ENCODE measurements at regions not wholly inside any gene's neighbourhood (a gene's known extent, or its start where the extent isn't known, plus 50 kb on each side); places are given as distances from the start of the nearest gene placed in this dataset.
"Not testable (repeated sequence)": the region's sequence is repeated elsewhere in the genome, so short reads cannot be mapped to it uniquely, and the experiment has no call there.

GRCh38 chrX:76827672-76828071, 400.2 kb downstream of the MAGEE1 start:
- Mint-ChIP-seq H3K36me3 (ENCODE audit: low read depth) (no peaks in the 10 kb centered on the region), H3K27ac (no peak overlapping the region), H3K4me3 (no peak overlapping the region), H3K9me3 (no peaks in the 10 kb centered on the region), H3K27me3 (no peaks in the 10 kb centered on the region), H3K4me1 (ENCODE audit: low read depth) (no peaks in the 10 kb centered on the region)
- no peak for TF ChIP-seq CTCF (IDR thresholded peaks at IDR 0.05)
- ATAC-seq (no peak), DNase-seq (no peak)
- intact Hi-C loops (cut with micrococcal nuclease), result no loop called here
- ChIA-PET CTCF (no interaction called here), POLR2A (no interaction called here)

- CTCF ChIA-PET; intact Hi-C loops (cut with micrococcal nuclease); POLR2A ChIA-PET; H3K4me1 Mint-ChIP-seq (ENCODE audit: low read depth); ATAC-seq; H3K27ac Mint-ChIP-seq; H3K27me3 Mint-ChIP-seq; H3K9me3 Mint-ChIP-seq; DNase-seq; H3K4me3 Mint-ChIP-seq; H3K36me3 Mint-ChIP-seq (ENCODE audit: low read depth): not testable (repeated sequence)
Observed at GRCh38 chrX:76840902-76841301, 413.4 kb downstream of the MAGEE1 start.

GRCh38 chrX:76850851-76851250, 423.3 kb downstream of the MAGEE1 start:
- ATAC-seq (no peak), DNase-seq (no peak)
- CTCF ChIA-PET, result no interaction called here
- Mint-ChIP-seq H3K9me3 (no peaks in the 10 kb centered on the region), H3K4me1 (ENCODE audit: low read depth) (no peaks in the 10 kb centered on the region), H3K27me3 (no peaks in the 10 kb centered on the region), H3K27ac (no peak overlapping the region), H3K36me3 (ENCODE audit: low read depth) (no peaks in the 10 kb centered on the region), H3K4me3 (no peak overlapping the region)
- no peak for TF ChIP-seq CTCF (IDR thresholded peaks at IDR 0.05)
- intact Hi-C loops (cut with micrococcal nuclease), result no loop called here
- POLR2A ChIA-PET, result no interaction called here

GRCh38 chrX:76862509-76862908, 435.0 kb downstream of the MAGEE1 start:
- intact Hi-C loops (cut with micrococcal nuclease), result no loop called here
- TF ChIP-seq CTCF (IDR thresholded peaks at IDR 0.05), result no peak
- ATAC-seq, result no peak

GRCh38 chrX:76893930-76894329, 466.4 kb downstream of the MAGEE1 start:
- H3K36me3 Mint-ChIP-seq (ENCODE audit: low read depth), result no peaks in the 10 kb centered on the region
- no peak overlapping the region for H3K4me3 Mint-ChIP-seq
- no peaks in the 10 kb centered on the region for H3K4me1 Mint-ChIP-seq (ENCODE audit: low read depth)
- POLR2A ChIA-PET, result no interaction called here
- TF ChIP-seq CTCF (IDR thresholded peaks at IDR 0.05), result no peak
- CTCF ChIA-PET, result no interaction called here
- H3K9me3 Mint-ChIP-seq, result no peaks in the 10 kb centered on the region
- ATAC-seq, result no peak
- H3K27me3 Mint-ChIP-seq, result no peaks in the 10 kb centered on the region
- intact Hi-C loops (cut with micrococcal nuclease), result no loop called here
- H3K27ac Mint-ChIP-seq, result no peak overlapping the region
- DNase-seq, result no peak

More at GRCh38 chrX:76862509-76862908, 435.0 kb downstream of the MAGEE1 start:
- Mint-ChIP-seq H3K27me3 (no peaks in the 10 kb centered on the region), H3K4me3 (no peak overlapping the region), H3K27ac (no peak overlapping the region), H3K36me3 (ENCODE audit: low read depth) (no peaks in the 10 kb centered on the region), H3K4me1 (ENCODE audit: low read depth) (no peaks in the 10 kb centered on the region), H3K9me3 (no peaks in the 10 kb centered on the region)
- no peak for DNase-seq
- CTCF ChIA-PET, result no interaction called here
- POLR2A ChIA-PET, result no interaction called here

DNA sequence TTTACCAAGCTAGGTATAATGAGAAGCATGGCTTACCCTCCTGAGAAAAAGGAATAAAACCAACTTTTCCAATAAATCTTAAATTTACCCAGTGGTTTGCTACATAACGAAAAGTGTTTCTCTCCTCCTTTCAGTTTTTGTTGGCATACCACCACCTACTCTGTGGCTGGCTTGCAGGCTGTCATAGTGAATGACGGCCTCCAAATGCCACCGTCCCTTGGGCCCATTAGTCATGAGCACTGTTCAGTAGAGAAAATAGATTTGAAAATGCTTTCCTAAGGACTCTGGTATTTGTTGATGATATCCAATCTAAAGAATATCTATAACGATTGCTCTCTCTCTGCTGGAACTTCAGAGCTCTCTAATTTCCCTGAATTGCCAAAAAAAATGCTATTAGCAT, 488.3 kb downstream of the MAGEE1 start:
- no peak for TF ChIP-seq CTCF (IDR thresholded peaks at IDR 0.05)
- ChIA-PET POLR2A (no interaction called here), CTCF (no interaction called here)
- Mint-ChIP-seq H3K9me3 (peaks cover 6% of the 10 kb centered on the region), H3K4me3 (no peak overlapping the region), H3K36me3 (ENCODE audit: low read depth) (no peaks in the 10 kb centered on the region), H3K27me3 (no peaks in the 10 kb centered on the region), H3K4me1 (ENCODE audit: low read depth) (no peaks in the 10 kb centered on the region), H3K27ac (no peak overlapping the region)
- intact Hi-C loops (cut with micrococcal nuclease), result no loop called here
- no peak for DNase-seq
- ATAC-seq, result no peak

Data from activated CD8-positive, alpha-beta T cell treated with anti-CD3 and anti-CD28 coated beads for 36 hours (primary cell).